COLO668 (cell line): ENCODE measurements at regions not wholly inside any gene's neighbourhood (a gene's known extent, or its start where the extent isn't known, plus 50 kb on each side); places are given as distances from the start of the nearest gene placed in this dataset.
"Not testable (repeated sequence)": the region's sequence is repeated elsewhere in the genome, so short reads cannot be mapped to it uniquely, and the experiment has no call there.

Experiments used
- DNase-seq: peaks from one replicate; lab custom pipeline; 2025; ENCODE audit not compliant: unreplicated experiment; lab: John Stamatoyannopoulos, UW

- DNase-seq, result no peak
Measured at GRCh38 chr10:62935022-62935421, 118.9 kb upstream of the EGR2 start.

DNA sequence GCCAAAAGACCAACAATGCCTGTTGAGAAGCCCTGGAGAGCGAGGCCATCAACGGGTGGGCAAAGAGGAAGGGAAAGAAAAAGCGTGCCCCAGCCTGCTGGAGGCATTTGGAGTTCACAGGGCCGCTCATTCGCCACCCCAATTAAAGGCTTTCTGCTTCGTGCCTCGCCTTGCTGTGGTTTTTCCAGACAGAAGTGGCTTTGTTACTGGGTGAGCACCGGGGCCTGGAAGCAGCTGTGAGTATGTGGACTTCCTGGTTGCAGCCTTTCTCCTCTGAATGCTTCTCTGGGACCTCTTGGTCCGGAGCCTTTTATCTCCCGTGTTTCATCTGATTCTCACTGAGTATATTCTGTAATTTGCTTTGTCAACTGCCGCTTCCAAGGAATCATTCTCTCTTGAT is 118.1 kb upstream of the EGR2 start:
- no peak for DNase-seq

- DNase-seq, result not testable (repeated sequence)
Measured at GRCh38 chr10:62928763-62929162, 112.6 kb upstream of the EGR2 start.

GRCh38 chr10:62926407-62926806 is 110.2 kb upstream of the EGR2 start:
- DNase-seq, result no peak

- DNase-seq, result peak; percentile 64
Measured at GRCh38 chr10:62924344-62924748, 108.2 kb upstream of the EGR2 start.

DNA sequence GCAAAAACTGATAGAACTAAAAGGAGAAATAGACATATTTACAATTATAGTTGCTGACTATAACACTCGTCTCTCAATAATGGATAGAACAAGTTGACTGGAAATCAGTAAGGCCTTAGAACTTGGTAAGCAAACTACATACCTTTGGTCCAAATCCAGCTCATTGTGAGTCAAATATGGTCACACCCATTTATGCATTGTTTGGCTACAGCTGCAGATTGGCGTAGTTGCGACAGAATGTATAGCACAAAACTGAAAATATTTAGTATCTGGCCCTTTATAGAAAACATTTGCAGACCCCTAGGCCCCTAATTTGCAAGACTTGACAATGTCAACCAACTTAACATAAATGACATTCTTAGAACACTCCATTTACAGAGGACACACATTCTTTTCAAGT is 103.6 kb upstream of the EGR2 start:
- no peak for DNase-seq

DNA sequence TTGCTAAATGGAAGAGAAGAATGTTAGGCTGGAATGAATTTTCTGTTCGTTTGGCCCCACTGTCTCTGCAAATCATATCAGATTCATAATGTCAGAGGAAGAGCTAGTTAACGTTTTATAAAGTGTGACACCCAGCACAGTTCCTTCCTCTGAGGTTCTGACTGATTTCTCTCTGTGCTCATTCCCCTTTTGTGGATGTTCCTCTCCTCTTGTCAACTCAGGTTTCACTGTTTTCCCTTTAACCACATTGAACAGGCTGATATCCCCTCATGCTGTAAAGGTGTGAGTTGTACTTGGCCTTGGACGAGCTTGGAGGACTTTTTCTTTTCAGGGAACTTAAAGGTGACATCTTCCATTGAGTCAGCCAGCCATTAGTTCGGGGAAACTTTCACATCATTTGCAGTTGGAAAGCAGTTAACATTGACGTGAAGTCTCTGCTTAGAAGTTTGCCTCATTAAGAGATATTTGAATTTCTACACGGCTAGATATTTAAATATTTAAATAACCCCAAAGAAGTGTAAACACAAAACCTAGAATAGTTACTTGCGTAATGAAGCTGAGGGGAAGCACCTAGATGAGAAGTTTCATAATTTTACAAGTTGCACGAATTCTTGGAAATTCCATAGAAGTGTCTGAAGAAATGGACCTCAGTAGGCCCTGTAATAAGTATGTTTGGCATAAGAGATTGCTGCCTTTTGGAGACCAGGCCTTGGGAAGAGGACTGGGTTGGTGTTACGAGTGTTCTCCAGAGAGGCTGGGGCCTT is 101.5 kb upstream of the EGR2 start:
- DNase-seq, result no peak

- DNase-seq, result no peak
Measured at GRCh38 chr10:62916141-62916603, 100.0 kb upstream of the EGR2 start.

GRCh38 chr10:62915158-62915557 is 99.0 kb upstream of the EGR2 start:
- DNase-seq, result no peak

- DNase-seq, result no peak
Measured at GRCh38 chr10:62912086-62912485, 95.9 kb upstream of the EGR2 start.

DNA sequence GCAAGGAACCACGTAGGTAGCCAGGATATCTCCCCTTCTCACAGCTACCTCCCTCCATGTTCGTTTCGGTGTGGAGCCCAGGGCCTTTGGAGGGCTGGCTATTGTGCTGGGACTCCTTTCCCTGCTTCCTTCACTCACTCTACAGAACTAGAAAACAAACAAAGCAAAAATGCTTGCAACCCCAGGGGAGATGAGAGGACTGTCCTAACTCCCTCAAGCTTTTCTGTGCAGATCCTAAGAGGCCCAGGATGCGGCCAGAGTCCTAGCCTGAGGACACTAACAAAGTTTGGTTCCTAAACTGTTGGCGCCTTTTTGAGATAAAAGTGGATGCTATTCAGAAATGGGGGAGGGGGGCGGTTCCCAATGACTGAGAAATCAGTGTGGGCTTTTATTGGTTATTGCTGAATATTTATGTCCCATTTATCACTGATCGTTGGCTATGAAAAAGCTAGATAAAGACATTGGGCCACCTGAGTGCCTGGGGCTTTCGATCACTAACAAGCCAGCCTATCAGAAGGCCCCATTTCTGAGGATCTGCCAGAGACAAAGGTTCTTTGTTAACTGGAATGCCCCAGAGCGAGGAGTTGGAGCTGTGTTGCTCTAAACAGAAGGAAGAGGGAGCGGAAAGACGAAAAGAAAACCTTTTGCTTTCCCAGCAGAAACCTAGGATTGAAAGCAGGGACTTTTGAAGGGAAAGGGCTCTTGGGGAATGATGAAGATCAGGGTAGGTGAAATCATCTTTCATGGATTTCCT is 95.2 kb upstream of the EGR2 start:
- no peak for DNase-seq

DNA sequence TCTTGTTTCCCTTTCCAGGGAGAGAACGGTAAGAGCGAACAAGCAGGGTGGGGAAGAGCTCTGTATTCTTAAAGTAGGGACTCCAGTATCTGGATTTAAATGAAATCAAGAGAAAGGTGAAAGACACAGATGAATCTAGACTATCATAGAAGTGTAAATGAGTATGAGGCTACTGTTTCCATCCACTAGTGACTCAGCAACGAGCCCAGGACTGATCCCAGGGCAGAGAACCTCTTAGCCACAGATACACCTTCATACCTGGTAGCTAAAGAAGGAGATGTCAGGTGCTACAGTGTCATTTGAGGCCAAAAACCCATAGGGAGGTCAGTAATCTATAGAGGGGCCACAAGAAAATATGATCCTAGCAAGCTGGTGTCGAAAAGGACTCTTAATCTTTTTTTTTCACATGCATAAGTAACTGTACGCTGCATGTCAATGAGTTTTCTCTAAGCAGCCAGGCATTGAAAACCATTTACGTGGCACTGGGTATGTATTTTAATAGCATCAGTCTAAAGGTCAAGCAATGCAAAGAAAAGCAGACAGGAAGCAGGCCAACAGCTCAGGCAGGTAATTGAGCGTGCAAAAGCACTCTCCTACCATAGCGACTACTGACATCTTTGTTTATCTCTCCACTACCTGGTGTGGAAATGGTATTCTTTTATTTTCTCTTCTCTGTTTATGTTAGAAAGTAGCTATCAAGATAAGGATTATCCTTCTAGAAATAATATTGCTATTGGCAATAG is 91.5 kb upstream of the EGR2 start:
- peak; percentile 53 for DNase-seq

GRCh38 chr10:62904281-62904875 is 88.2 kb upstream of the EGR2 start:
- DNase-seq, result no peak

- DNase-seq, result no peak
Measured at GRCh38 chr10:62903828-62904227, 87.7 kb upstream of the EGR2 start.

DNA sequence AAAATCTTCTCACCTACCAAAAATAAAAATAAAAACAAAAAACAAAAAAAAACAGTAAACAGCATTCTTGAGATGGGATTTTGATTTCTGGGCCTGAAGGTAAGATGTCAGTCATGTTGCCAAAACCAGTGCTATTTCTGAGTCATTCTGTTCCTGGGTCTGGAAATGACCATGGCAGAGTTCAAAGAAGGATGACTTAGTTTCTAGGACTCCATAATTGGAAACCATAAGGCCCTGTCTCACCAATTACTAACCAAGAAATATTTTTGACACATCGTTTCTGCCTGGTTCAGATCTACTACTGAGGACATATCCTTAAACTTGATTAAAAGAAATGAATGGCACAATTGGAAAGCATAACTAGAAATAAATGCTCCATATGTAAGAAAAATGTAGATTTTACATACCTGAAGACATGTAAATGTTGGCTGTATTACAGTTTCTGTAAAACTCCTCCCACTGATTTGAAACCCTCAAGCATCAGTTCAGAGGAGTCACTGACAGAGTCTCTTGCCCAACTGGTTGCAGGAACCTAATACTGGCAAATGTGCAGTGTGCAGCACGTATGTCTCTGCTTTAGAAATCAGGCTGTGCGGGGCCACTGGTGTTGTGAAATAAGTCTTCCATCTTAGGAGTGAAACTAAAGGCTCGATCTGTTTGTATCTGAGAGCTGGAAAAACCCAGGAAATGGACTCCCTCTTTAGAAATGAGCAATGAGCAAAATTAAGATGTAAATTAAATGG is 84.8 kb upstream of the EGR2 start:
- DNase-seq, result no peak

- no peak for DNase-seq
Measured at GRCh38 chr10:62899311-62899710, 83.1 kb upstream of the EGR2 start.

DNA sequence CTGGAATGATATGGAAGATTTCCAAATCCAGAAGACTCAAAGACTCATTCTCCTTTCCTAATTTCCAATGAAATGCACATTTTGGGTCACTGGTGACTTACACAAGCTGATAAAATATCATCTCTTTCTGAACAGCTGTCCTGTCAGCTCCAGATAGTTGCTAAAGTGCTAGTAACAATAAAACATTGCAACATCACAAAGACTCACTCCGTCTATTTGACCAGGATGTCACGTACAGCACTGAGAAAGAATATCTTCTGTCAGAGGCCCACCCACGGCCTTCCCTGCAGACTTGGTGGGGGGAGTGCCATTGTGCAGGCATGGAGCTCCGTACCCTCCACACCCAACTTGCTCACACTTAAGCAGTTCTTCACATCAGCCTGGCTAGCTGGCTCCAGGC is 78.9 kb upstream of the EGR2 start:
- no peak for DNase-seq

- peak; percentile 10 for DNase-seq
Measured at GRCh38 chr10:62894156-62894555, 78.0 kb upstream of the EGR2 start.

GRCh38 chr10:62893036-62893435 is 76.9 kb upstream of the EGR2 start:
- DNase-seq, result no peak

DNA sequence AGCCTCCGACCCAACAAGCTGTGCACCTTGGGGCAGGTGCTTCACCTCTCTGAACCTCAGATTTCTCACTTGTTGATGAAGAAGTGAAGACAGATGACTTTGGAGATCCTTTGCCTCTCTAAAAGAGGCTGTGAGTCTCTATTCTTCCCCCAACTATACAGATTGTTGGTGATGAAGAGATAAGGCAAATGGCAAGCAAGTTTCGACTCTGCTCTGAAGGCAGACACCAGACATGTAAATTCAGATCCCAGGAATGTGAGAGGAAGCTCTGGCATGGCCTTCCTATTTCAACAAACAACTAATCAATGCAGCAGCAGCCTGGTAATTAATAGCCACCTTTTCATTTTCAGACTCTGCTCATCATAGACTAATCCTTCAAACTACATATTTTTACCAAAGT is 74.2 kb upstream of the EGR2 start:
- DNase-seq, result no peak

- no peak for DNase-seq
Measured at GRCh38 chr10:62887642-62888041, 71.5 kb upstream of the EGR2 start.
